ELF-1 (cell line): ENCODE measurements at regions not wholly inside any gene's neighbourhood (a gene's known extent, or its start where the extent isn't known, plus 50 kb on each side); places are given as distances from the start of the nearest gene placed in this dataset.

ENCODE experiments used
- DNase-seq: peaks from one replicate; pipeline ENCODE4 v3.0.0-alpha.2; 2016; ENCODE audit warnings: low read depth, low spot score

DNA sequence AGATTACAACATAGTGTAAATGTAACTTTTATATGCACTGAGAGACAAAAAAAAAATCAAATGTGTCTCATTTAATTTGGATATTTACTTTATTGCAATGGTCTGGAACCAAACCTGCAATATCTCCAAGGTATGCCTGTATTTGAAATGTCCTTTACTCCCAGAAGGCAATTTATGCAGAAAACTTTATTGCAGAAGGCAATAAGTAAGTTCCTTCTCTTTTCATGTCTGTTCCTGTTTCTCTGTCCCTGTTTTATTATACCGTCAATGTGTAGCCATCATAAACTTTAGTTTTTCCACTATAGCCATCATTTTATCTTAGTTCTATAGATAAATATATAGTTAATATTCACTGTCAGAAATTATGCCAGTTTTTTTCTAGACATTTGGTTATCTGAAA lies 513.1 kb upstream of the FAM98A start:
- DNase-seq = no peak

DNA sequence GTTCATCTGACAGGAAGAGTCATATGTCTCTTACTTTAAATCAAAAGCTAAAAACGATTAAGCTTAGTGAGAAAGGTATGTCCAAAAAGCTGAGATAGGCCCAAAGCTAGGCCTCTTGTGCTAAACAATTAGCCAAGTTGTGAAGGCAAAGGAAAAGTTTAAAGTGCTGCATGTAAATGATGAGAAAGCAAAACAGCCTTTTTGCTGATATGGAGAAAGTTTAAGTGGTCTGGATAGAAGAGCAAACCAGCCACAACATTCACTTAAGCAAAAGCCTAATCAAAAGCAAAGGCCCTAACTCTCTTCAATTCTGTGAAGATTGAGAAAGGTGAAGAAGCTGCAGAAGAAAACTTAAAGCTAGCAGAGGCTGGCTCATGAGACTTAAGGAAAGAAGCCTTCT lies 511.3 kb upstream of the FAM98A start:
- no peak for DNase-seq

DNA sequence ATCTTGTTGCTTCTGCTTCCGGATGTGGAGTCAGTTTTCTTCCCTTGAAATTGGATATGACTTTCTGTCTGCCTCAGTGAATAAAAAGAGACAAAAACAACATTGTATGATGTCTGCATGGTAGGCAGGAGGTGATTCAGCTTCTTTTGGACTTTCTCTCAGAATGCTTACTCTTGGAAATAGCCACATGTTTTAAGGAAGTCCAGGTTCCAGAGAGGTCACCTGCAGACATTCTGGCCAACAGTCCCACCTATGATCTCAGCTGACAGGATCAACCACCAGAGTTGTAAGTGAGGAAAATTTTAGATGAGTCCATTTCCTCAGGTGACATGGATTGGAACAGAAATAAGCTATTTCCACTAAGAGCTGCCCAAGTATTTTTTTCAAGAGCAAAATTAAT lies 508.7 kb upstream of the FAM98A start:
- DNase-seq = no peak

DNA sequence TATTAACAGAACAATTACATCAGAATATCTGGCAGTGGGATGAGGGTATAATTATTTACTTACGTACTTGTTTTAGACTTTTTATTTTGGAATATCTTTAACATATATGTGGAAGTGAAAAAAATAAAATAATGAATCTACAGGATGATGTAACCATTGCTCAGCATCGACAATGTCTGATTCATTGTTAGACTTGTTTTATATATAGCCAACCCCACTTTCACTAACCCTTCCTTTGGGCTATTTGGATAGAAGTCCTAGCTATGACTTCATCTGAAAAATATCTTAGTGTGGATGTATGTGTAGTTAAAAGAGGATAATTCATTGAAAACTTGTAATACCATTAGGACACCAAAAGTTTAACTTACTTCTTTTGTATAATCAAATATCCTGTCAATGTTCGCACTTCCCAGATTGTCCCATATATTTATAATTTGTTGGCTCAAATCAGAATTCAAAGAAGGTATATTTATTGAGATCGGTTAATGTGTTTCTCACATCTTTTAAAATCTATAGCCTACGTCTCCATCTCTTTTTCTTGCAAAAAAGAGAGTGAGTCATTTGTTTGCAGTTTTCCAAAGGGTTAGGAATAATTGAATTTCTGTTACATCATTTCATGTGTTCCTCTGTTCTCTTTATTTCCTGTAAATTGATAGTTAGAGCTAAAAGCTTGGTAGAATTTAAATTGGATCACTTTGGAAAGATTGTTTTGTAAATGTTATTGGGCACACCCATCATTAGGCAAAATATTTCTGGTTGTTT lies 506.1 kb upstream of the FAM98A start:
- no peak for DNase-seq

DNA sequence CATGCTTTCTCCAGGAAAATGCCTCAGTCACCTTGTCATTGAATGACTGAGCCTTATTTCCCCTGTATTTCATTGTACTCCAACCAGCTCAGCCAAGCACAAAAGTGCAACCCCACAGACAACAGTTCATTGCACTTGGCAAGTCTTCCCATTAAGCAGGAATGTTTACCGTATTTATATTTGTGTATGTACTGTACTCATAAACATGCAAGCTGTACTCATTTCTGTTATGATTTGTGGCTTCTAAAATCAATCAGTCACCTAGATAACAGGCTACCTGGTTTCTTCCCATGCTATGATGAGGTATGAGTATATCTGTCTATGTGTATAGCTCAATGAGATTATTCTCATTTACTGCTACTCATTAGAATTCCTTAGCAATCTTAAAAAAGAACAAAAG lies 505.5 kb upstream of the FAM98A start:
- no peak for DNase-seq

DNA sequence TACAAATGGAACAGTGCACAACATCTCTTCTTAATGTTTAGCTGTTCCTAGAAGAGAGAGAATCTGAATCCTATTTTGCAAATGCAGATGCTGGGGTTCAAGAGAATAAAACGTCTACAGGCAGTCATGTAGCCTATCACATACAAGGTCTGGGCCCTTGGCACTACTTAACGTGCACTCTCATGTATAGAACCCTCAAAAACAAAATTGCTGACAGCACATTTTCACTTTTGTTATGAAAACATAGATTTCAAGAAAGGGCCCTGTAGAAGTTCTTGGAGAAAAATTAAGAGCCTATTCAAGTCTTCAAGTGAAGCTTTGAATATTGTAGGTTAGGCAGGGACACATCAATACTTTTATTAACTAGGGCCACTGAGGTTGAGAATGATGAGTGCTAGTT lies 504.3 kb upstream of the FAM98A start:
- DNase-seq = no peak

DNA sequence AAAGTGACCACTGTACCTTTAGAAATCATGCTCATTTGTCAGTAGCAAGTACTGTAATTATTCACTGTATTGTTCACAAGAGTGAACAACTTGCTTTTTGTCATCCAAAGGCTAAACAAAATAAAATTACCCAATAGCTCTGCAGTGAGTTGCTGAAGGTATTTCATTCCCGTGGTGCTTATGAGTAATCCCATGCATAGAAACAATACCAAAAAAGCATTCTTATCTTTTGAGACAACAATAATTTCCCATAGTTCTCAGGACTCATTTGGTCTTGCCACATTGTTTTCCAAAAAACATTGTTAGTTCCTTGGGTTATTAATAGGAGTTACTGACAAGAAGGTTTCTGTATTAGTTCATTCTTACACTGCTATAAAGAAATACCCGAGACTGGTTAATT lies 503.2 kb upstream of the FAM98A start:
- no peak for DNase-seq

DNA sequence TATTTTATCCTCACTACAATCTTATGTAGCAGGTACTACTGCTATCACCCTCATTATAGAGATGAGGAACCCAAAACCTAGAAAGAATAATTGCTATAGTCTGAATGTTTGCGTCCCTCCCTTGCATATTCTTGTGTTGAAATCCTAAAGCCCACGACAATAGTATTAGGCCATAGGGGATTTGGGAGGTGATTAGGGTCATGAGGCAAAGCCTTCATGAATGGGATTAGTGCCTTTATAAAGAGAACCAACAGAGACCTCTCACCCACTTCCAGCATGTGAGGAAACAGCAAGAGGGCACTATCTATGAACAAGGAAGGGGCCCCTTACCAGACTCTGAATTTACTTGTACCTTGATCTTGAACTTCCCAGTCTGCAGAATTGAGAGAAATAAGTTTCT lies 500.3 kb upstream of the FAM98A start:
- DNase-seq = no peak

DNA sequence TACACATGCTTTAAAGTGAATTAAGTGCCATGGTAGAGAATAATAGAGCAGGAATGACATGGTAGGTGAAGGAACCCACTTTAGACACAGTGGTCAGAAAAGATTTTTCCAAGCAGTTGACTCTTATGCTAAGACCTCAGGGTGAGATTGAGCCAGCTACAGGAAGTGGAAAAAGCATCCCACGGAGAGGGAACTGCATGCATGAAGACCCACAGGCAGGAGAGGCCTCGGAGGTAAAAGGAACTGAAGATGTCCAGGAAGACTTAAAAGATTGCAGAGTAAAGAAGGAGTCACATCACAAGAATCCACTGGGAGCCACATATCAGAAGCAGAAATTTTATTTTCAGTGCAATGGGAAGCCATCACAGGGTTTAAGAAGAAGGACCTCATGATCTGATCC lies 499.2 kb upstream of the FAM98A start:
- no peak for DNase-seq

DNA sequence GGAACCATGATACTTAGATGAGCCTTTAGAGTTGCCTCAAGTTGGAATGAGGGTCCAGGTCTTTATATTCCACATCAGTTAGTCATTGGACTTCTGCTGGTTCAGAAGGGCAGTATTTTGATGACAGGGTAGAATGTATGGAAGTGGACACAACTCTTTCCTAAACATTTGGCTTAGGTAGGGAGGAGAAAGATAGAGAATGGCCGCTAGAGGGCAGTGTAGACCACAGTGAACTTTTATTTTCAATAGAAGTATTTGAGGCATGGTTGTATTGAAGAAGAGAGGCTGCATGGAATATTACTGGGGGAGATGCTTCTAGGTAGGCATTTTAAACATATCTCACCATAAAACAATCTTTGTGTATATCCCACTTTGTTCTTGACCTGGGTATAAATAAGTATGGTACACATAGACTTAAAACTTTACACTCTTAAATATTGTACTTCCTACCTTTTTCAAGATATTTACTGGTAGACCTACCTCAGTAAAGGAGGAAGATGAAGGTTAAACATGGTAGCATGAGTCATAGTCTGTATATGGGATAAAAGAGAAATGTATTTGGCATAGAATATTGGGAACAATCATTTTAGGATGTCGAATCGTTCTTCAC lies 497.6 kb upstream of the FAM98A start:
- DNase-seq = peak; percentile 14

DNA sequence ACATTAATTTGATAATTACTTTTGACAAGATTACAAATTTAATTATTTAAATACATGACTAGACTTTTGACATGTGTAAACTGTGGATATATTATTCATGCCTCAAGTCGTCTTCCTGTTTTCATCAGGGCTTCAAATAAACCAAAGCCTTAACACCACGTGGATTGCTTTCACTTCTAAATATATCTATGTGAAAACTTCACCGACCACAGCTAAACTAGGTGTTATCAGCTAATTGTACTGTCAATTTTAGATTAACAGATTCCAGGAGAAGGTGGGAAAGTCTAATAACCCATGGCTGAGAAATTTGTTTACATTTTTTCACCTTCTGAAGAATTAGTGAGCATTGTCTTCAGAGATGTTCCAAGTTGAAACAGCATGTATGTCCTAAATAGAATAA lies 494.7 kb upstream of the FAM98A start:
- no peak for DNase-seq

DNA sequence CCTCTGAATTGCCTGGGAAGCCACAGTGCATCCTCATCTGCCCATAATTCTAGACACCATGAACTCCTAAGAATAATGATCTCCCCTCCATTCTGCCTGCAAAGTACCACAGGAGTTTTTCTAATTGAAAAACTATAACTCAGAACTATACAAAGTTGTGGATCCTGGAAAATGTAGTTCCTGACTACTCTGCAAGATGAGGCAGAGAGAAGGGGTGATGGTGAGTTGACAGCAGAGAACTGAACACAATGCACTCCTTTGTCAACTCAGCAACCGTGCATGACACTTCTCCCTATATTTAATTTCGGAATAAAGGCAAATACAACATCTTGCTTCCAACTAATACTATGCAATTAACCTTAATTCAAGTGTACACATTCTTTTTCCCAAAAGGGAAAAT lies 471.1 kb upstream of the FAM98A start:
- no peak for DNase-seq

DNA sequence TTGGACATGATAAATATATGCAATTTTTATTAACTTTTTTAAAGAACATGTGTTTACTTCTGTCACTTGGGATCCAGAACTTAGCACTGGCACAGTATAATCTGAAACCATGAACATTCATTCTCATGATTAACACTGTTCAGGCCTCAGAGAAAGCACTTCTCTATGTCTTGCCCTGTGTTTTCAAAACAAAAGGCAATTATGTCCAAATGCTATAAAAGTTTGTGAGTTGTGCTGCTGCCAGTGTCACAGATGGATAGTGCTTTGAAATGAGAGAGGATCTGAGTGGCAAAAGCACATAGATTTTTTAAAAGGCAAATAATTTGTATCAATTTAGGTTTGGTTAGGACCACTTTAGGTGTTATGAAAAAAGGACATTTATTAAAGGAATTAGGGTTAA lies 470.5 kb upstream of the FAM98A start:
- DNase-seq = no peak

DNA sequence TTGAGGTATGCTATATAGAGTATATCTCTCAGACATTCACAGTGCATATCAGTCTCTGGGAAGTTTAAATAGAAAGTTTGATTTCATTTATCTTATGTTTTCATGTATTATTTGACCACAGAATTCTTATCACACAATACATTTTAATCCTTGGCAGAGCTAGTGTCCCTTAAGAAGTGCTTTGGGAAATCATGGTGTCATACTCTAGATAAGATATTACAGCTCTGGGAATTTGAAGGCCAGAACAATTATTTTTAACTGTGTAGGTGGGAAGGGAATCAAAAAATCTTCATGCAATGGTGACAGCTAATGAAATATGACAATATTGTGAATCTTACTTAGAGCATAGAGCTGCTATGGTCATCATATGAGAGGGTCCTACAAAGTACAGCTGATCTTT lies 451.3 kb upstream of the FAM98A start:
- no peak for DNase-seq

DNA sequence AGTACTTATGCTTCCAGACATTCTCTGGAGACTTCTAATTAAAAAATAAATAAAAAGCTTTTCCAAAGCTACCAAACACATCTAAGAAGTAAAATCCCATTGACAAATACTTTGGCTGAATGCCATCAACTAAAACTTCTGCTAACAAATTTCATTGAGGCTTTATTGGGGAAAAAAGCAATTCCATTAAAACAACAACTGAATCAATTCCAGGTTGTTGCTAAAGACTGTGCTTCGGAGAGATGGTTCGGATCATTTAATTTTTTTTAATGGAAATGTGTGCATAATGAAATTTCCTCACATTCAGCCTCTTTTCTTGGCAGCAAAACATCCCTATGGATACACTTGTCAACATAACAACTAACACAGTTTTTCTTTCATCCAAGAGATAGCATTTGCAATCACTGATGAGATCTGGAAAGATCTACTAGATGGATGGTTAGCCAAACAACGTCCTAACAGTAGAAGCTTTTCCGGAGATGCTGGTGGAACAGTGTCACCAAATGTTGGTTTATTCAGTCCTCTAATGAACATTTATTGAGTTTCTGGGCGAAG lies 446.1 kb upstream of the FAM98A start:
- no peak for DNase-seq

DNA sequence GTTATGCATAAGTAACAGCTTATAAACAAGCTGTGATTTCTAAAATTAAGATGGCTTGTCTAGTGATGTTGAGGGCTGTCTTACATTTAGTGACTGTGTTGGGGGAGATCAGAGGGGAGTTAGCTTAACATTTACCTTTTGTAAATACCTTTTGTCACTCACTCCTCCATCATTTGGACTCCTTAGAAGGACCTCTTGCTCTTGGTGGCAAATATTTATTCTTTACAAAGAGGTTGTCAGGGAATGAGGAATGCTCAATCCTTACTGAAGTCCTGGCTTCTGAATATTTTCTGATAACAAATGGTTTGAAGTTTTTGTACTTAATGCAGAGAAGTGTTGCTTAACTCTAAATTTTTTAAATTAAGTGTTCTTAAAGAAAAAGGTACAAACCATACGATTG lies 438.8 kb upstream of the FAM98A start:
- DNase-seq = no peak

DNA sequence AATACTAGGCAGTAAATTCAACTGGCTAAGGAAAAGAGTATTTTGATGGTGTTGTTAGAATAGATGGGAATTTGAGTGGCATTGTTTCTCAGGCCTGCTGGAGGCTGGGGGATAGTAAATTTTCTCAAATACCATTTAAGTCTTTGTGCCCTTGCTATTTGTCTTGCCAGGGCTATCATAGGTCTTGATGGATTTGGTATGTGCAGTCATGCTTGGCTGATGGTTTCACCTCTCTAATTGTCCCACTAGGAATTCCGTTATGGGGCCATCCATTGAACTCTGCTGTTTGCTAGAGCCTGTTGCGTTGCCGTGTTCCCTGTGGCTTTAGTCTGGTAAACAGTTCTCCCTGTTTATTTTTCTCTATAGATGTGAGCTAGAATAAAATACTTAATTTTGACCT lies 438.1 kb upstream of the FAM98A start:
- no peak for DNase-seq

DNA sequence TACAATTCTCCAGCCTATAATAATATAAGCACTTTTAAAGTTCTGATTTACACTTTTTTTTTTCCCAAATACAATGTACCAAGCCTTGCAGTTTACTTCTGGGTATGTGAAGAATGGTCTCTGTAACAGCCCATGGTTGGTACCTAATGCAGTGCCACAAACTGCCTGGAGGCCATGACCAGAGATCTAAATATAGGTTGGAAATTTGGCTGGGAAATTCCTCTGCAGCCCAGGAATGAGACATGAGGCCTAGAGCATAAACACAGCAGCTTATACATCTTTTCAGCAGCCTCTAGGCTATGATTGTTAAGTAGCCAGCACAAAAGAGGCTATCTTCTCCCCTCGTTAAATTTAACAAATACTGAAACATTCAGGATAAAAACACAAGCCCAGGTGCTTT lies 432.0 kb upstream of the FAM98A start:
- peak; percentile 60 for DNase-seq

DNA sequence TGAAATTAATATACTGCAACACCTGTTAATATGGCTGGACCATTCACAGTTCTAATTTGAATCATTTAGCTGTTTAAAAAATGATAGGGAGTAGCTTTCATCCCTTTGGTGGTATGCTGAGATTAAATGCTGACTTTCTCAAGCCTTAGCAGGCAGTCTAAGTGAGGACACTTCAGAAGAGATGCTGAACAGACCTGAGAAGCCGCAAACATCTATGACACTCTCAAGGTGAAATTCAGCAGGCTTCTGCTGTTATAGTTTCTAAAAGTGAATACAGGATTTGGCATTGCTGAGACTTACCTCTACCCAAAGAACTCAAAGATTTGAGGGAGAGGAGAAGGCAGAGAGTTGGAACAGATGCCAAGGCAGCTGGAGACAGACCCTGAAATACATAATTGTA lies 431.2 kb upstream of the FAM98A start:
- DNase-seq = no peak

DNA sequence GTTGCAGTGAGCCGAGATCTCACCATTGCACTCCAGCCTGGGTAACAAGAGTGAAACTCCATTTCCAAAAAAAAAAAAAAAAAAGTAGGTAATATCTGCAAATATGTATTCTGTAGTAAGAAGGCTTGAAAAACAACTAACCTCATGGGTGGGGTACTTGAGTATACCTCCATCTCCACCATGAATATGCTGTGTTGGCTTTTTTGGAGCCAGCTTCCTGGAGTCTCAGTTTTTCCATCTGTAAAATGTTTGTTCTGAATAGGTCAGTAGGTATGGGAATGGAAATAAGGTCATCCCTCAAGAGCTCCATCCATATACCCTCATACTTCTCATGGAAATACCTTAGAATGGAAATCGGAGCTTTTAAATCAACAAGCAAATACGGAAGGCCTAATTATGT lies 430.0 kb upstream of the FAM98A start:
- DNase-seq = no peak

DNA sequence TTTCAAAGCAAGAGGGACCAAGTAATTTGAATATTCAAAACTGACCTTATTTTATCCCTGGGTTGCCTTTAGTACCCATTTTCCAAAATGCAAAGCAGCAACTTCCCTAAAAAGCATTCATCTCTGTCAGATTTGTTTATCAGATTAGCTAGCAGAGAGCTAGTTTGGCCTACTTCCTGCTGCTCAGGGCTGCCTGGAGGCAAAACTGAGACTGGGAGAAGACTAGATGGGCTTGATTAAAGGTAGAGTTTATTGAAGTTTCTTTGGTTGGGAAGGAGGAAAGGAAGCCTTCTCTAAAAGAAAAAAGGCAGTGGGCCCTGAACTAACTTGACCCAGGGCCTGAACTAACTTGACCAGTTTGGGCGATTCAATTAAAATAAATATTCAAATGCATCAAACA lies 426.1 kb upstream of the FAM98A start:
- DNase-seq = peak; percentile 52

DNA sequence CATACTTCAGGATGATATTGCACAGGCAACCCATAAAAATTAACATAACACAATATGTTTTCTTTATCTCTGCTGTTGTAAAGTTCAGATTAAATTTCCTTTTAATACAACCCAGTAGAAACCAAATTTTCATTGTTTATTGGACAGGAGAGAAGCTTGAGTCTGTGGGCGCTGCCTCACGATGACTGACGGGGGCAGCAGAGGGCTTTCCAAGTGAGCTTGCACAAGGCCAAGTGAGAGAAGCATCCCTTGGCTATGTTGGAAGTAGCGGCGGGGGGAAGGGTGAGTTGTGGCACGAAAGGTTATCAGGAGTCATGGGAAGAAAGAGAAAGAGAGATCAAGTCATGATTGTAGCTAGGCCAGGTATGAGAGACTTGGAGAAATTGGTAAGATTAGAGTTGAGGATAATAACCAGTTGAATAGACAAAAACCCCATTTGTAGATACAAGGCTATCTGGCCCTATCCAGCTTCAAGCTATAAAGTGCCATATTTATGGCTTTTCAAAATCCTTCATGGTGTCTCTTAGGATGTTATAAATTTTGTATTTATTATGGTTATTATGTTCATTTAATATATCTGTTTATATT lies 413.7 kb upstream of the FAM98A start:
- DNase-seq = peak; percentile 79

DNA sequence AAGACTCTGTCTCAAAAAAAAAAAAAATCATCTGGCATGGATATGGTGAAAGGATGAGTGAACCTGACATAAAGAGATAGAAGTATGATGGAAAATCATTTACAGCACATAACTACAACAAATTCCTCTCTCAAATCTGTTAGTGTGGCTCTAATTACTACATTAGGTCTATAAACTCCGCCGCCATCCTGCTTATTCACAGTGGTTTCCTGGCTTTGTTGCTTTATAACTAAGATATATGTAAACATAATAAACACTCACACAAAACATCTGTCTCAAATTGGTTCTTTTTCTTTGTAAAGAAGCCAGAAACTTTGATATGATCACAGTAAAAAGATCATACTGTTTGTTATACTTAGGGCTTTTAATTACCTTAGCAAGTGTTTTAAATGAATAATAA lies 412.6 kb upstream of the FAM98A start:
- no peak for DNase-seq
